H1 (cell line): ENCODE measurements at regions not wholly inside any gene's neighbourhood (a gene's known extent, or its start where the extent isn't known, plus 50 kb on each side); places are given as distances from the start of the nearest gene placed in this dataset.
A peak's percentile ranks its signal among the peaks of the same experiment; 100 is the strongest.

Experiments
- CTCF ChIA-PET: fragments of 300-600 bp; sonication (Branson Sonifier 250); formaldehyde crosslinking; loops from one replicate; lab custom pipeline; 2021; ENCODE audit not compliant: partially characterized antibody; lab: Charles Lee
- POLR2A ChIA-PET: fragments of 300-600 bp; sonication (Branson Sonifier 250); formaldehyde crosslinking; loops from one replicate; lab custom pipeline; 2021; ENCODE audit warnings: inconsistent platforms; ENCODE audit not compliant: partially characterized antibody; lab: Charles Lee
- DNase-seq, 2 experiments: peaks; one replicate each; pipeline versions ENCODE4 v3.0.0 to v3.0.0-alpha.2; 2010 to 2022; ENCODE audit warnings: low spot score in 2 of 2, low read depth in 1 of 2, mixed read lengths in 1 of 2
- FAIRE-seq: peaks from 2 replicates; lab custom pipeline; 2011; peaks lifted over from hg19 to GRCh38; lab: Jason Lieb, UNC
- H2AFZ ChIP-seq: 2 replicates; pipeline ENCODE4 v1.8.1; 2012; ENCODE audit warnings: low read length, inconsistent platforms
- H2AK5ac ChIP-seq: 2 replicates; pipeline ENCODE4 v1.6.1; 2013; ENCODE audit warnings: low read depth, low read length
- H2BK120ac ChIP-seq: replicated peaks from 2 replicates; pipeline ENCODE3; 2013; ENCODE audit warnings: low read depth, low read length, inconsistent platforms
- H2BK12ac ChIP-seq: 2 replicates; pipeline ENCODE4 v1.6.1; 2013; ENCODE audit warnings: low read depth, low read length
- H2BK15ac ChIP-seq: 2 replicates; pipeline ENCODE4 v1.6.1; 2013; ENCODE audit warnings: low read length
- H2BK20ac ChIP-seq: 2 replicates; pipeline ENCODE4 v1.6.1; 2013; ENCODE audit warnings: low read length
- H2BK5ac ChIP-seq: 2 replicates; pipeline ENCODE4 v1.6.1; 2013; ENCODE audit warnings: low read depth, low read length
- H3K14ac ChIP-seq: 2 replicates; pipeline ENCODE4 v1.6.1; 2013; ENCODE audit warnings: inconsistent platforms; ENCODE audit not compliant: insufficient read length
- H3K18ac ChIP-seq: 2 replicates; pipeline ENCODE4 v1.6.1; 2013; ENCODE audit warnings: low read length; ENCODE audit errors: extremely low read depth
- H3K23ac ChIP-seq: 2 replicates; pipeline ENCODE4 v1.6.1; 2013; ENCODE audit warnings: inconsistent platforms; ENCODE audit not compliant: insufficient read length
- H3K23me2 ChIP-seq: 2 replicates; pipeline ENCODE4 v1.6.1; 2013; ENCODE audit warnings: low read depth, low read length
- H3K27ac ChIP-seq: 2 replicates; pipeline ENCODE4 v1.6.1; 2011; ENCODE audit warnings: low read depth, low read length, inconsistent platforms
- H3K27me3 ChIP-seq, 4 experiments: replicated peaks in 1 of 4; 1 replicate in 1 of 4; 2 replicates in 3 of 4; pipeline versions ENCODE4 v1.6.1 to v1.8.1; 2011 to 2013; ENCODE audit warnings: low read length in 3 of 4, mild to moderate bottlenecking in 3 of 4, inconsistent platforms in 2 of 4, mixed read lengths in 2 of 4, moderate library complexity in 1 of 4; ENCODE audit not compliant: control insufficient read depth in 3 of 4, insufficient read depth in 3 of 4; ENCODE audit errors: extremely low read depth in 1 of 4
- H3K36me3 ChIP-seq, 4 experiments: 2 replicates each; pipeline versions ENCODE4 v1.6.1 to v1.8.1; 2011 to 2013; ENCODE audit warnings: mild to moderate bottlenecking in 4 of 4, low read length in 3 of 4, moderate library complexity in 2 of 4, control low read depth in 1 of 4, inconsistent platforms in 1 of 4; ENCODE audit not compliant: insufficient read depth in 4 of 4, control insufficient read depth in 2 of 4
- H3K4ac ChIP-seq: replicated peaks from 2 replicates; pipeline ENCODE3; 2013; ENCODE audit warnings: low read length, low read depth, mixed read lengths, inconsistent platforms; ENCODE audit not compliant: insufficient read length
- H3K4me1 ChIP-seq, 4 experiments: replicated peaks in 1 of 4; 1 replicate in 1 of 4; 2 replicates in 3 of 4; pipeline versions ENCODE4 v1.6.1 to v1.8.1; 2011 to 2013; ENCODE audit warnings: low read length in 3 of 4, inconsistent platforms in 2 of 4, mixed read lengths in 1 of 4; ENCODE audit not compliant: insufficient read depth in 4 of 4, control insufficient read depth in 3 of 4
- H3K4me2 ChIP-seq, 2 experiments: 2 replicates each; pipeline versions ENCODE4 v1.6.1 to v1.8.1; 2011 to 2013; ENCODE audit warnings: low read depth in 2 of 2, low read length in 2 of 2, control low read depth in 1 of 2, inconsistent platforms in 1 of 2, mild to moderate bottlenecking in 1 of 2; ENCODE audit not compliant: insufficient read depth in 1 of 2
- H3K4me3 ChIP-seq, 4 experiments: fragments of 200-600, 300-600 bp in 1 of 4; sonication (generic), shearing (Covaris generic), sonication (Bioruptor Twin) in 1 of 4; 2 replicates each; pipeline versions ENCODE4 v1.5.1 to v1.8.1; 2011 to 2016; ENCODE audit warnings: low read length in 4 of 4, low read depth in 3 of 4, control low read depth in 2 of 4, inconsistent platforms in 2 of 4, mild to moderate bottlenecking in 2 of 4, mixed read lengths in 1 of 4, moderate library complexity in 1 of 4; ENCODE audit not compliant: insufficient read depth in 2 of 4; ENCODE audit errors: extremely low read depth in 1 of 4
- H3K56ac ChIP-seq: replicated peaks from 2 replicates; pipeline ENCODE3; 2013; ENCODE audit warnings: low read depth, mild to moderate bottlenecking, mixed read lengths, low read length, inconsistent platforms; ENCODE audit not compliant: insufficient read length
- H3K79me1 ChIP-seq: 2 replicates; pipeline ENCODE4 v1.6.1; 2013; ENCODE audit warnings: low read depth, low read length, control low read depth
- H3K79me2 ChIP-seq, 2 experiments: 2 replicates each; pipeline versions ENCODE4 v1.6.1 to v1.8.1; 2012 to 2013; ENCODE audit warnings: low read length in 2 of 2, mild to moderate bottlenecking in 2 of 2, inconsistent platforms in 1 of 2; ENCODE audit not compliant: insufficient read depth in 2 of 2, control insufficient read depth in 1 of 2
- H3K9ac ChIP-seq, 4 experiments: replicated peaks in 1 of 4; 1 replicate in 1 of 4; 2 replicates in 3 of 4; pipeline versions ENCODE4 v1.6.1 to v1.8.1; 2011 to 2013; ENCODE audit warnings: low read depth in 3 of 4, low read length in 3 of 4, control low read depth in 2 of 4, mild to moderate bottlenecking in 2 of 4, moderate library complexity in 2 of 4, inconsistent platforms in 1 of 4; ENCODE audit errors: extremely low read depth in 1 of 4
- H3K9me3 ChIP-seq, 2 experiments: 2 replicates each; pipeline versions ENCODE4 v1.6.1 to v1.8.1; 2012 to 2013; ENCODE audit warnings: mild to moderate bottlenecking in 2 of 2, moderate library complexity in 2 of 2, control low read depth in 1 of 2, inconsistent platforms in 1 of 2, low read depth in 1 of 2, low read length in 1 of 2, mixed read lengths in 1 of 2; ENCODE audit not compliant: insufficient read depth in 2 of 2
- H4K20me1 ChIP-seq, 2 experiments: replicated peaks in 1 of 2; 2 replicates each; pipeline versions ENCODE3 to v1.8.1; 2011 to 2013; ENCODE audit warnings: inconsistent platforms in 2 of 2, low read length in 2 of 2, mild to moderate bottlenecking in 1 of 2; ENCODE audit not compliant: insufficient read depth in 2 of 2, control insufficient read depth in 1 of 2
- H4K5ac ChIP-seq: 2 replicates; pipeline ENCODE4 v1.6.1; 2013; ENCODE audit warnings: low read length, low read depth, mixed read lengths, inconsistent platforms; ENCODE audit not compliant: insufficient read length
- H4K8ac ChIP-seq: 2 replicates; pipeline ENCODE4 v1.8.0; 2013; ENCODE audit warnings: mild to moderate bottlenecking, moderate library complexity, low read length, inconsistent platforms; ENCODE audit not compliant: insufficient read depth; ENCODE audit errors: extremely low read depth
- H4K91ac ChIP-seq: replicated peaks from 2 replicates; pipeline ENCODE3; 2013; ENCODE audit warnings: low read length, mixed read lengths, inconsistent platforms; ENCODE audit not compliant: insufficient read length
- CTCF ChIP-seq, 3 experiments: IDR thresholded peaks; 1 replicate in 2 of 3; 2 replicates in 1 of 3; pipeline versions ENCODE4 v1.5.1 to v1.6.1; 2011; ENCODE audit warnings: low read length in 3 of 3, mild to moderate bottlenecking in 3 of 3, inconsistent platforms in 2 of 3, low read depth in 1 of 3, moderate library complexity in 1 of 3; ENCODE audit not compliant: insufficient read depth in 1 of 3; ENCODE audit errors: control extremely low read depth in 1 of 3
- GTF2F1 ChIP-seq: IDR thresholded peaks from 2 replicates; pipeline ENCODE4 v1.6.1; 2012; ENCODE audit warnings: low read depth, low read length, improper control_type of control experiment, borderline replicate concordance
- WGBS, 2 experiments: shearing (Covaris generic) in 1 of 2; methylation state at CpG; one replicate each; pipeline versions ENCODE4 v1.1.6 to v1.1.7; 2013 to 2015; ENCODE audit warnings: low lambda C conversion rate in 2 of 2, mixed read lengths in 2 of 2, inconsistent platforms in 1 of 2, low coverage in 1 of 2, missing lambda C conversion rate in 1 of 2; ENCODE audit not compliant: insufficient replicate concordance in 2 of 2, insufficient coverage in 1 of 2, insufficient read length in 1 of 2; ENCODE audit errors: extremely low coverage in 1 of 2, missing lambda C conversion rate in 1 of 2; 5-methylcytosine and 5-hydroxymethylcytosine counted together

DNA sequence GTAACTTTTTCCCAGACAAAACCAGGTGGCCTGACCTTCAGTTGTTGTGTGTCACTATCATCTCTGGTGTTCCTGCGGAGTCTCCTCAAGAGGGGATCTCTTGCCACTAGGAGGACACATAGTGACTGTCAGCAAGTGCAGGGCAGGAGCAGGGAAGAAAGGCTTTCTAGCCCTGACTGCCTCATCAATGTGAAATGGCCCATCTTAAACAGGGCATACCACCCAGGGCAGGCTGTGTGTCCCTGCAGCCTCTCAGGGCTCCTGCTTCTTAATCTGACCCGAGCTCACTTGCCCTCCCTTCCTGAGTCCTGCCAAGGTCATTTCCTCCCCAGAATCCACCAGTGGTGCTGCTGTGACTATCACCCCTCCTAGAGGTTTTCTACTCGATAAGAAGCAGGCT, 57.4 kb upstream of the SIMC1 start:
- Histone ChIP-seq H2AK5ac (no peak overlapping the region), H2BK120ac (no peak overlapping the region), H3K9me3 (peaks cover 0 to 3% of the 10 kb centered on the region in 2 experiments; a peak in 1 of 4 replicates), H4K8ac (no peak overlapping the region), H3K27me3 (peaks cover 0 to 2% (median 0%) of the 10 kb centered on the region in 4 experiments; a peak in 2 of 7 replicates), H3K18ac (no peak overlapping the region), H3K14ac (no peak overlapping the region), H2BK5ac (no peak overlapping the region), H2BK20ac (no peak overlapping the region), H4K20me1 (no peaks in the 10 kb centered on the region), H3K23me2 (no peaks in the 10 kb centered on the region), H3K79me1 (no peaks in the 10 kb centered on the region), H3K4me1 (peaks cover 0 to 4% (median 2%) of the 10 kb centered on the region in 4 experiments; a peak in 1 of 7 replicates), H3K4me3 (no peak overlapping the region), H2BK12ac (no peak overlapping the region), H3K23ac (no peak overlapping the region), H3K27ac (no peak overlapping the region), H3K4ac (no peak overlapping the region), H3K9ac (no peak overlapping the region), H3K79me2 (no peaks in the 10 kb centered on the region), H2BK15ac (no peak overlapping the region), H4K5ac (no peak overlapping the region), H3K4me2 (no peak overlapping the region), H2AFZ (no peak overlapping the region), H4K91ac (no peak overlapping the region), H3K56ac (no peak overlapping the region), H3K36me3 (no peaks in the 10 kb centered on the region)
- POLR2A ChIA-PET, result no interaction called here
- no peak for FAIRE-seq
- no peak for TF ChIP-seq GTF2F1
- TF ChIP-seq CTCF (IDR thresholded peaks at IDR 0.05; ENCODE audit: control extremely low read depth in 1 of 3, insufficient read depth in 1 of 3, low read depth in 1 of 3, low read length in 3 of 3), result peak in 1 of 3 experiments; percentile 3; a peak in 1 of 4 replicates
- CTCF ChIA-PET, result interaction anchor here (0.6 to 1.1 kb wide), 3 partner anchors 32 to 562 kb away, joined by 3 to 4 read pairs (median 3); no protein-coding TSS in a partner anchor
- no peak for DNase-seq
- 80% methylated on average over 3 of the region's 3 CpGs; no CpG with 5 or more reads in 1 of the 2 experiments for WGBS, 2 experiments
